ENCODE measurements at regions not wholly inside any gene's neighbourhood (a gene's known extent, or its start where the extent isn't known, plus 50 kb on each side); places are given as distances from the start of the nearest gene placed in this dataset.

GRCh38 chr3:72492240-72492639 is 356.0 kb downstream of the SHQ1 start:
- Mint-ChIP-seq H3K4me1 (peaks cover 14% of the 10 kb centered on the region), H3K4me3 (no peak overlapping the region), H3K36me3 (ENCODE audit: low read depth) (no peaks in the 10 kb centered on the region), H3K9me3 (peaks cover 4% of the 10 kb centered on the region), H3K27ac (no peak overlapping the region), H3K27me3 (ENCODE audit: insufficient read depth) (peaks cover 3% of the 10 kb centered on the region)
- peaks cover 5% of the 10 kb centered on the region for H3K9me3 ChIP-seq (ENCODE audit: control insufficient read depth, low read length)
- no peaks in the 10 kb centered on the region for H3K27me3 ChIP-seq (ENCODE audit: control insufficient read depth, insufficient read depth, low read length, poor library complexity, severe bottlenecking)
- H3K9ac ChIP-seq (ENCODE audit: extremely low read depth, low read length, poor library complexity, severe bottlenecking) = no peak overlapping the region
- no peak for TF ChIP-seq CTCF (conservative IDR thresholded peaks at IDR 0.05)
- H3K27ac ChIP-seq (ENCODE audit: low read depth, low read length) = no peak overlapping the region
- DNase-seq = no peak
- WGBS, 2 experiments (ENCODE audit: insufficient coverage in 1 of 2, insufficient read length in 1 of 2) = 93 to 94% methylated on average over 2 of the region's 2 CpGs
- no peaks in the 10 kb centered on the region for H3K4me1 ChIP-seq (ENCODE audit: control insufficient read depth, insufficient read depth, low read length)
- no peak overlapping the region for H3K4me3 ChIP-seq (ENCODE audit: low read length)
- no peaks in the 10 kb centered on the region for H3K36me3 ChIP-seq (ENCODE audit: control insufficient read depth, insufficient read depth, low read length)

GRCh38 chr3:72490688-72491435 is 357.4 kb downstream of the SHQ1 start:
- H3K27ac ChIP-seq (ENCODE audit: low read depth, low read length) = no peak overlapping the region
- Mint-ChIP-seq H3K27me3 (ENCODE audit: insufficient read depth) (peaks cover 6% of the 10 kb centered on the region), H3K4me3 (no peak overlapping the region), H3K9me3 (peaks cover 4% of the 10 kb centered on the region), H3K27ac (peak overlapping the region; percentile 6), H3K4me1 (peaks cover 20% of the 10 kb centered on the region), H3K36me3 (ENCODE audit: low read depth) (no peaks in the 10 kb centered on the region)
- DNase-seq = peak; percentile 75
- no peaks in the 10 kb centered on the region for H3K27me3 ChIP-seq (ENCODE audit: control insufficient read depth, insufficient read depth, low read length, poor library complexity, severe bottlenecking)
- TF ChIP-seq CTCF (conservative IDR thresholded peaks at IDR 0.05) = no peak
- H3K4me3 ChIP-seq (ENCODE audit: low read length) = no peak overlapping the region
- no peak overlapping the region for H3K9ac ChIP-seq (ENCODE audit: extremely low read depth, low read length, poor library complexity, severe bottlenecking)
- peaks cover 5% of the 10 kb centered on the region for H3K9me3 ChIP-seq (ENCODE audit: control insufficient read depth, low read length)
- no peaks in the 10 kb centered on the region for H3K4me1 ChIP-seq (ENCODE audit: control insufficient read depth, insufficient read depth, low read length)
- 20 to 57% methylated on average over 1 to 6 of the region's 6 CpGs for WGBS, 2 experiments (ENCODE audit: insufficient coverage in 1 of 2, insufficient read length in 1 of 2)
- no peaks in the 10 kb centered on the region for H3K36me3 ChIP-seq (ENCODE audit: control insufficient read depth, insufficient read depth, low read length)

GRCh38 chr3:72489901-72490300 is 358.3 kb downstream of the SHQ1 start:
- DNase-seq = no peak
- no peaks in the 10 kb centered on the region for H3K36me3 ChIP-seq (ENCODE audit: control insufficient read depth, insufficient read depth, low read length)
- peaks cover 6% of the 10 kb centered on the region for H3K27me3 Mint-ChIP-seq (ENCODE audit: insufficient read depth)
- peaks cover 5% of the 10 kb centered on the region for H3K9me3 ChIP-seq (ENCODE audit: control insufficient read depth, low read length)
- WGBS, 2 experiments (ENCODE audit: insufficient coverage in 1 of 2, insufficient read length in 1 of 2) = 94 to 95% methylated on average over 5 to 7 of the region's 7 CpGs
- no peak overlapping the region for H3K4me3 Mint-ChIP-seq
- H3K9me3 Mint-ChIP-seq = peaks cover 4% of the 10 kb centered on the region
- H3K4me1 Mint-ChIP-seq = peaks cover 20% of the 10 kb centered on the region
- H3K4me1 ChIP-seq (ENCODE audit: control insufficient read depth, insufficient read depth, low read length) = no peaks in the 10 kb centered on the region
- no peak overlapping the region for H3K4me3 ChIP-seq (ENCODE audit: low read length)
- no peak for TF ChIP-seq CTCF (conservative IDR thresholded peaks at IDR 0.05)
- H3K27ac ChIP-seq (ENCODE audit: low read depth, low read length) = no peak overlapping the region
- no peak overlapping the region for H3K9ac ChIP-seq (ENCODE audit: extremely low read depth, low read length, poor library complexity, severe bottlenecking)
- H3K27me3 ChIP-seq (ENCODE audit: control insufficient read depth, insufficient read depth, low read length, poor library complexity, severe bottlenecking) = no peaks in the 10 kb centered on the region
- no peak overlapping the region for H3K27ac Mint-ChIP-seq
- H3K36me3 Mint-ChIP-seq (ENCODE audit: low read depth) = no peaks in the 10 kb centered on the region
